H1 (cell line): ENCODE measurements at regions not wholly inside any gene's neighbourhood (a gene's known extent, or its start where the extent isn't known, plus 50 kb on each side); places are given as distances from the start of the nearest gene placed in this dataset.

Experiments used
- CTCF ChIA-PET: fragments of 300-600 bp; sonication (Branson Sonifier 250); formaldehyde crosslinking; loops from one replicate; lab custom pipeline; 2021; ENCODE audit not compliant: partially characterized antibody; lab: Charles Lee
- POLR2A ChIA-PET: fragments of 300-600 bp; sonication (Branson Sonifier 250); formaldehyde crosslinking; loops from one replicate; lab custom pipeline; 2021; ENCODE audit warnings: inconsistent platforms; ENCODE audit not compliant: partially characterized antibody; lab: Charles Lee
- DNase-seq, 2 experiments: peaks; one replicate each; pipeline versions ENCODE4 v3.0.0 to v3.0.0-alpha.2; 2010 to 2022; ENCODE audit warnings: low spot score in 2 of 2, low read depth in 1 of 2, mixed read lengths in 1 of 2
- FAIRE-seq: peaks from 2 replicates; lab custom pipeline; 2011; peaks lifted over from hg19 to GRCh38; lab: Jason Lieb, UNC
- H2AFZ ChIP-seq: 2 replicates; pipeline ENCODE4 v1.8.1; 2012; ENCODE audit warnings: low read length, inconsistent platforms
- H2AK5ac ChIP-seq: 2 replicates; pipeline ENCODE4 v1.6.1; 2013; ENCODE audit warnings: low read depth, low read length
- H2BK120ac ChIP-seq: replicated peaks from 2 replicates; pipeline ENCODE3; 2013; ENCODE audit warnings: low read depth, low read length, inconsistent platforms
- H2BK12ac ChIP-seq: 2 replicates; pipeline ENCODE4 v1.6.1; 2013; ENCODE audit warnings: low read depth, low read length
- H2BK15ac ChIP-seq: 2 replicates; pipeline ENCODE4 v1.6.1; 2013; ENCODE audit warnings: low read length
- H2BK20ac ChIP-seq: 2 replicates; pipeline ENCODE4 v1.6.1; 2013; ENCODE audit warnings: low read length
- H2BK5ac ChIP-seq: 2 replicates; pipeline ENCODE4 v1.6.1; 2013; ENCODE audit warnings: low read depth, low read length
- H3K14ac ChIP-seq: 2 replicates; pipeline ENCODE4 v1.6.1; 2013; ENCODE audit warnings: inconsistent platforms; ENCODE audit not compliant: insufficient read length
- H3K18ac ChIP-seq: 2 replicates; pipeline ENCODE4 v1.6.1; 2013; ENCODE audit warnings: low read length; ENCODE audit errors: extremely low read depth
- H3K23ac ChIP-seq: 2 replicates; pipeline ENCODE4 v1.6.1; 2013; ENCODE audit warnings: inconsistent platforms; ENCODE audit not compliant: insufficient read length
- H3K23me2 ChIP-seq: 2 replicates; pipeline ENCODE4 v1.6.1; 2013; ENCODE audit warnings: low read depth, low read length
- H3K27ac ChIP-seq: 2 replicates; pipeline ENCODE4 v1.6.1; 2011; ENCODE audit warnings: low read depth, low read length, inconsistent platforms
- H3K27me3 ChIP-seq, 4 experiments: replicated peaks in 1 of 4; 1 replicate in 1 of 4; 2 replicates in 3 of 4; pipeline versions ENCODE4 v1.6.1 to v1.8.1; 2011 to 2013; ENCODE audit warnings: low read length in 3 of 4, mild to moderate bottlenecking in 3 of 4, inconsistent platforms in 2 of 4, mixed read lengths in 2 of 4, moderate library complexity in 1 of 4; ENCODE audit not compliant: control insufficient read depth in 3 of 4, insufficient read depth in 3 of 4; ENCODE audit errors: extremely low read depth in 1 of 4
- H3K36me3 ChIP-seq, 4 experiments: 2 replicates each; pipeline versions ENCODE4 v1.6.1 to v1.8.1; 2011 to 2013; ENCODE audit warnings: mild to moderate bottlenecking in 4 of 4, low read length in 3 of 4, moderate library complexity in 2 of 4, control low read depth in 1 of 4, inconsistent platforms in 1 of 4; ENCODE audit not compliant: insufficient read depth in 4 of 4, control insufficient read depth in 2 of 4
- H3K4ac ChIP-seq: replicated peaks from 2 replicates; pipeline ENCODE3; 2013; ENCODE audit warnings: low read length, low read depth, mixed read lengths, inconsistent platforms; ENCODE audit not compliant: insufficient read length
- H3K4me1 ChIP-seq, 4 experiments: replicated peaks in 1 of 4; 1 replicate in 1 of 4; 2 replicates in 3 of 4; pipeline versions ENCODE4 v1.6.1 to v1.8.1; 2011 to 2013; ENCODE audit warnings: low read length in 3 of 4, inconsistent platforms in 2 of 4, mixed read lengths in 1 of 4; ENCODE audit not compliant: insufficient read depth in 4 of 4, control insufficient read depth in 3 of 4
- H3K4me2 ChIP-seq, 2 experiments: 2 replicates each; pipeline versions ENCODE4 v1.6.1 to v1.8.1; 2011 to 2013; ENCODE audit warnings: low read depth in 2 of 2, low read length in 2 of 2, control low read depth in 1 of 2, inconsistent platforms in 1 of 2, mild to moderate bottlenecking in 1 of 2; ENCODE audit not compliant: insufficient read depth in 1 of 2
- H3K4me3 ChIP-seq, 4 experiments: fragments of 200-600, 300-600 bp in 1 of 4; sonication (generic), shearing (Covaris generic), sonication (Bioruptor Twin) in 1 of 4; 2 replicates each; pipeline versions ENCODE4 v1.5.1 to v1.8.1; 2011 to 2016; ENCODE audit warnings: low read length in 4 of 4, low read depth in 3 of 4, control low read depth in 2 of 4, inconsistent platforms in 2 of 4, mild to moderate bottlenecking in 2 of 4, mixed read lengths in 1 of 4, moderate library complexity in 1 of 4; ENCODE audit not compliant: insufficient read depth in 2 of 4; ENCODE audit errors: extremely low read depth in 1 of 4
- H3K56ac ChIP-seq: replicated peaks from 2 replicates; pipeline ENCODE3; 2013; ENCODE audit warnings: low read depth, mild to moderate bottlenecking, mixed read lengths, low read length, inconsistent platforms; ENCODE audit not compliant: insufficient read length
- H3K79me1 ChIP-seq: 2 replicates; pipeline ENCODE4 v1.6.1; 2013; ENCODE audit warnings: low read depth, low read length, control low read depth
- H3K79me2 ChIP-seq, 2 experiments: 2 replicates each; pipeline versions ENCODE4 v1.6.1 to v1.8.1; 2012 to 2013; ENCODE audit warnings: low read length in 2 of 2, mild to moderate bottlenecking in 2 of 2, inconsistent platforms in 1 of 2; ENCODE audit not compliant: insufficient read depth in 2 of 2, control insufficient read depth in 1 of 2
- H3K9ac ChIP-seq, 4 experiments: replicated peaks in 1 of 4; 1 replicate in 1 of 4; 2 replicates in 3 of 4; pipeline versions ENCODE4 v1.6.1 to v1.8.1; 2011 to 2013; ENCODE audit warnings: low read depth in 3 of 4, low read length in 3 of 4, control low read depth in 2 of 4, mild to moderate bottlenecking in 2 of 4, moderate library complexity in 2 of 4, inconsistent platforms in 1 of 4; ENCODE audit errors: extremely low read depth in 1 of 4
- H3K9me3 ChIP-seq, 2 experiments: 2 replicates each; pipeline versions ENCODE4 v1.6.1 to v1.8.1; 2012 to 2013; ENCODE audit warnings: mild to moderate bottlenecking in 2 of 2, moderate library complexity in 2 of 2, control low read depth in 1 of 2, inconsistent platforms in 1 of 2, low read depth in 1 of 2, low read length in 1 of 2, mixed read lengths in 1 of 2; ENCODE audit not compliant: insufficient read depth in 2 of 2
- H4K20me1 ChIP-seq, 2 experiments: replicated peaks in 1 of 2; 2 replicates each; pipeline versions ENCODE3 to v1.8.1; 2011 to 2013; ENCODE audit warnings: inconsistent platforms in 2 of 2, low read length in 2 of 2, mild to moderate bottlenecking in 1 of 2; ENCODE audit not compliant: insufficient read depth in 2 of 2, control insufficient read depth in 1 of 2
- H4K5ac ChIP-seq: 2 replicates; pipeline ENCODE4 v1.6.1; 2013; ENCODE audit warnings: low read length, low read depth, mixed read lengths, inconsistent platforms; ENCODE audit not compliant: insufficient read length
- H4K8ac ChIP-seq: 2 replicates; pipeline ENCODE4 v1.8.0; 2013; ENCODE audit warnings: mild to moderate bottlenecking, moderate library complexity, low read length, inconsistent platforms; ENCODE audit not compliant: insufficient read depth; ENCODE audit errors: extremely low read depth
- H4K91ac ChIP-seq: replicated peaks from 2 replicates; pipeline ENCODE3; 2013; ENCODE audit warnings: low read length, mixed read lengths, inconsistent platforms; ENCODE audit not compliant: insufficient read length
- CBX5 ChIP-seq: fragments of 300-800, 300-1000 bp; sonication (generic); IDR thresholded peaks from 2 replicates; pipeline ENCODE4 v1.7.1; 2016; ENCODE audit warnings: antibody characterized with exemption, low read length, low read depth
- CEBPB ChIP-seq: IDR thresholded peaks from 2 replicates; pipeline ENCODE4 v1.6.1; 2012; ENCODE audit warnings: low read depth, low read length
- E2F6 ChIP-seq: IDR thresholded peaks from 2 replicates; pipeline ENCODE4 v1.6.1; 2012; ENCODE audit warnings: inconsistent platforms
- FOSL1 ChIP-seq: IDR thresholded peaks from 2 replicates; pipeline ENCODE4 v1.6.1; 2011; ENCODE audit warnings: mild to moderate bottlenecking, low read depth, low read length, moderate library complexity; ENCODE audit not compliant: insufficient read depth
- POLR2A ChIP-seq, 2 experiments: IDR thresholded peaks; 1 replicate in 1 of 2; 2 replicates in 1 of 2; pipeline ENCODE4 v1.6.1; 2011; ENCODE audit warnings: low read depth in 2 of 2, low read length in 2 of 2, mild to moderate bottlenecking in 2 of 2; ENCODE audit errors: control extremely low read depth in 1 of 2
- SRF ChIP-seq: IDR thresholded peaks from 2 replicates; pipeline ENCODE4 v1.6.1; 2011; ENCODE audit warnings: mild to moderate bottlenecking, low read depth, low read length, moderate library complexity
- TEAD4 ChIP-seq: IDR thresholded peaks from 2 replicates; pipeline ENCODE4 v1.6.1; 2012; ENCODE audit warnings: low read depth, low read length, inconsistent platforms, mixed read lengths
- YY1 ChIP-seq: IDR thresholded peaks from 2 replicates; pipeline ENCODE4 v1.6.1; 2011; ENCODE audit warnings: low read depth, mild to moderate bottlenecking, low read length
- WGBS, 2 experiments: shearing (Covaris generic) in 1 of 2; methylation state at CpG; one replicate each; pipeline versions ENCODE4 v1.1.6 to v1.1.7; 2013 to 2015; ENCODE audit warnings: low lambda C conversion rate in 2 of 2, mixed read lengths in 2 of 2, inconsistent platforms in 1 of 2, low coverage in 1 of 2, missing lambda C conversion rate in 1 of 2; ENCODE audit not compliant: insufficient replicate concordance in 2 of 2, insufficient coverage in 1 of 2, insufficient read length in 1 of 2; ENCODE audit errors: extremely low coverage in 1 of 2, missing lambda C conversion rate in 1 of 2; 5-methylcytosine and 5-hydroxymethylcytosine counted together

DNA sequence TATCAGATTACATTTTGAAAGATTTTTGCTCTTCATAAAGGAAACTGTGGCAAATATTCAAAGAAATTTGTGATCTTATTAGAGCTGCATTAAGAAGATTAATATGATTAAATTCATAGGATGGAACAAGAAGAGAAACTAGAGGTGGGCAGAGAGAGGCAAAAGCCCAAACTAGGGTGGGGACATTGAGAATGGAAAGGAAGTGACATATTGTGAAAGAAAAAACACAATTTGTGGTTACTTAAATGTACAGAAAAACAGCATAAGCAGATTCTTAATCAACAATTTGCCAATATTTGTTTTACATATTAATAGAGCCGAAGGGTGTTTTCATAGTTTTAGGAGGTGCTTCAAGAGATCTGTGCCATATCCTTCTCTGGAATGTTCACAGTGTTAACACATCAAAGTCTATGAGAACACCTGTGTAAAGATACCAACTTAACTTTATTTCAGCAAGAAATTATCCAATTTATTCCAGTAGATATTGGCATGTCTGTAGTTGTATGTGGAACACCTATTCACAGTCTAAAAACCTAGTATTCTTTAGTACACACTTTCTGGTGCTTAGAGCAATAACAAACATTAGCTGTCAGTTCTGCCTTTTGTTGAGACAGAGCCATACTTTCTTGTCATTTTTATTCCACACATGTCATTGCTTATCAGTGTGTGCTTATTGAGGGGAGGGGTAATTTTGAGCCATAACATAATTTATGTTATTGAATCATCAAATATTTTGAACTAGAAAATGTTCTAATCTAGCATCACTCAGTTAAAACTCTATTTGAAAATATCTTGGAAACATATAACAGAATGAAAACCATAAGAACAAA is 401.5 kb downstream of the PTPRC start:
- no peak overlapping the region for H3K9ac ChIP-seq
- no peaks in the 10 kb centered on the region for H3K23me2 ChIP-seq
- H3K4me1 ChIP-seq, result no peaks in the 10 kb centered on the region
- no peak overlapping the region for H3K14ac ChIP-seq
- H2BK5ac ChIP-seq, result no peak overlapping the region
- no peak overlapping the region for H3K27ac ChIP-seq
- no peak overlapping the region for H2BK20ac ChIP-seq
- H2BK12ac ChIP-seq, result no peak overlapping the region
- FAIRE-seq, result no peak
- H4K20me1 ChIP-seq, result no peaks in the 10 kb centered on the region
- ChIA-PET POLR2A (no interaction called here), CTCF (interaction anchor here (0.6 kb wide), 1 partner anchor 51 kb away, joined by 3 read pairs; no protein-coding TSS in a partner anchor)
- H4K91ac ChIP-seq, result no peak overlapping the region
- TF ChIP-seq CEBPB (no peak), CBX5 (no peak), E2F6 (no peak), POLR2A (IDR thresholded peaks at IDR 0.05; ENCODE audit: control extremely low read depth in 1 of 2, low read depth in 2 of 2, low read length in 2 of 2) (no peak), TEAD4 (no peak), SRF (no peak), FOSL1 (no peak), YY1 (no peak)
- no peak overlapping the region for H3K4ac ChIP-seq
- no peaks in the 10 kb centered on the region for H3K9me3 ChIP-seq
- H3K79me1 ChIP-seq, result no peaks in the 10 kb centered on the region
- no peaks in the 10 kb centered on the region for H3K79me2 ChIP-seq
- H3K4me3 ChIP-seq, result no peak overlapping the region
- no peaks in the 10 kb centered on the region for H3K36me3 ChIP-seq
- no peak overlapping the region for H3K56ac ChIP-seq
- 96% methylated on average over 1 of the region's 1 CpG; no CpG with 5 or more reads in 1 of the 2 experiments for WGBS, 2 experiments
- H2BK120ac ChIP-seq, result no peak overlapping the region
- H2AK5ac ChIP-seq, result no peak overlapping the region
- H3K18ac ChIP-seq, result no peak overlapping the region
- H4K5ac ChIP-seq, result no peak overlapping the region
- no peak overlapping the region for H2AFZ ChIP-seq
- no peak overlapping the region for H3K4me2 ChIP-seq
- H2BK15ac ChIP-seq, result no peak overlapping the region
- no peaks in the 10 kb centered on the region for H3K27me3 ChIP-seq
- no peak for DNase-seq
- H4K8ac ChIP-seq, result no peak overlapping the region
- no peak overlapping the region for H3K23ac ChIP-seq
